ENCODE measurements at regions not wholly inside any gene's neighbourhood (a gene's known extent, or its start where the extent isn't known, plus 50 kb on each side); places are given as distances from the start of the nearest gene placed in this dataset.

DNA sequence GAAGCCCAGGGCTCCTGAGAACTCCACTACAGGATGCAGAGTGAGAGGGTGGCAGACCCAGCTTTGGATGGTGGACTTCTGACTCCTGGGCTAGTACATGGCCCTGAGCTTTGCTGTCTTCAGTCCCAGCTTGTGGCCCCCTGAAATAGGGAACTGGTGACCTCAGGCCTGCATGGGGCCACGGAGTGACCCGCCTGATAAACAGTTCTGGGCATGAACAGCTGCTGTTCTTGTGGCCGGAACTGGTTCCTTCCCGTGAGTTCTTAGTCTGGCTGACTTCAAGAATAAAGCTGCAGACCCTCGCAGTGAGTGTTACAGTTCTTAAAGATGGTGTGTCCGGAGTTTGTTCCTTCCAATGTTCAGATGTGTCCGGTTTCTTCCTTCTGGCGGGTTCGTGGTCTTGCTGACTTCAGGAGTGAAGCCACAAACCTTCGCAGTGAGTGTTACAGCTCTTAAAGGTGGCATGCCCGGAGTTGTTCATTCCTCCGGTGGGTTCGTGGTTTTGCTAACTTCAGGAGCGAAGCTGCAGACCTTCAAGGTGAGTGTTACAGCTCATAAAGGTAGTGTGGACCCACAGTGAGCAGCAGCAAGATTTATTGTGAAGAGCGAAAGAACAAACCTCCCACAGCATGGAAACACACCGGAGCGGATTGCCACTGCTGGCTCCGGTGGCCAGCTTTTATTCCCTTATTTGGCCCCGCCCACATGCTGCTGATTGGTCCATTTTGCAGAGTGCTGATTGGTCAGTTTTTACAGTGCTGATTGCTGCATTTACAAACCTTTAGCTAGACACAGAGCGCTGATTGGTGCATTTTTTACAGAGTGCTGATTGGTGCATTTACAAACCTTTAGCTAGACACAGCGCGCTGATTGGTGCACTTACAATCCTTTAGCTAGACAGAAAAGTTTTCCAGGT lies 268.0 kb downstream of the ZEB1 start:
- 81% methylated on average over 22 of the region's 22 CpGs for WGBS
- Histone ChIP-seq H3K4me3 (no peak overlapping the region), H3K36me3 (no peaks in the 10 kb centered on the region), H3K27me3 (no peaks in the 10 kb centered on the region), H3K27ac (no peak overlapping the region), H3K9me3 (no peaks in the 10 kb centered on the region), H3K4me1 (peaks cover 19% of the 10 kb centered on the region)
- no peak for DNase-seq (ENCODE audit: low spot score in 2 of 2)
- TF ChIP-seq EP300 (IDR thresholded peaks at IDR 0.05) = no peak
- TF ChIP-seq POLR2A (IDR thresholded peaks at IDR 0.05) = no peak
- TF ChIP-seq, protein P1, sequence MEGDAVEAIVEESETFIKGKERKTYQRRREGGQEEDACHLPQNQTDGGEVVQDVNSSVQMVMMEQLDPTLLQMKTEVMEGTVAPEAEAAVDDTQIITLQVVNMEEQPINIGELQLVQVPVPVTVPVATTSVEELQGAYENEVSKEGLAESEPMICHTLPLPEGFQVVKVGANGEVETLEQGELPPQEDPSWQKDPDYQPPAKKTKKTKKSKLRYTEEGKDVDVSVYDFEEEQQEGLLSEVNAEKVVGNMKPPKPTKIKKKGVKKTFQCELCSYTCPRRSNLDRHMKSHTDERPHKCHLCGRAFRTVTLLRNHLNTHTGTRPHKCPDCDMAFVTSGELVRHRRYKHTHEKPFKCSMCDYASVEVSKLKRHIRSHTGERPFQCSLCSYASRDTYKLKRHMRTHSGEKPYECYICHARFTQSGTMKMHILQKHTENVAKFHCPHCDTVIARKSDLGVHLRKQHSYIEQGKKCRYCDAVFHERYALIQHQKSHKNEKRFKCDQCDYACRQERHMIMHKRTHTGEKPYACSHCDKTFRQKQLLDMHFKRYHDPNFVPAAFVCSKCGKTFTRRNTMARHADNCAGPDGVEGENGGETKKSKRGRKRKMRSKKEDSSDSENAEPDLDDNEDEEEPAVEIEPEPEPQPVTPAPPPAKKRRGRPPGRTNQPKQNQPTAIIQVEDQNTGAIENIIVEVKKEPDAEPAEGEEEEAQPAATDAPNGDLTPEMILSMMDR (IDR thresholded peaks at IDR 0.05) = no peak
- no peak for TF ChIP-seq POLR2AphosphoS5 (IDR thresholded peaks at IDR 0.05)

DNA sequence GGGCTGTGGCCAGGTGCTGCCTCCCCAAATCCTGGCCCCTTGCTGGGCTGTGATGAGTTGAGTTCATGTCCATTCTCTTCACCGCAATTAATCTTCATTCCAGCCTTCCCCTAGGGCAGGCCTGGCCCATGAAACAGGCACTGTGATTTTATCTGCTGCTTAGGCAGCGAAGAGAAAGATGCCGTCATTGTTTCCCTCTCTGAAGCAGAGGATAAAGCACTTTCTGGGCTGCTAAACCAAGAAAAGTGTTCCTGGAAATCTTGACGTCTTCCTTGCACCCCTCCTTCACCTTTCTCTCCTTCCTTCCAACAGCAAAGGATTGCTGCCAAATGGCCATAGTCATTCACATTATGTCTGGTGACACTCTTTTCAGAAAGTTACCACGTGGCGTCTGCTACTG lies 265.9 kb downstream of the ZEB1 start:
- Histone ChIP-seq H3K27ac (no peak overlapping the region), H3K27me3 (no peaks in the 10 kb centered on the region), H3K36me3 (no peaks in the 10 kb centered on the region), H3K9me3 (no peaks in the 10 kb centered on the region), H3K4me3 (no peak overlapping the region), H3K4me1 (peaks cover 19% of the 10 kb centered on the region)
- WGBS = 86% methylated on average over 6 of the region's 6 CpGs
- DNase-seq (ENCODE audit: low spot score in 2 of 2) = no peak
- TF ChIP-seq POLR2AphosphoS5 (IDR thresholded peaks at IDR 0.05) (no peak), EP300 (IDR thresholded peaks at IDR 0.05) (no peak), POLR2A (IDR thresholded peaks at IDR 0.05) (no peak)
- TF ChIP-seq, protein P1 (IDR thresholded peaks at IDR 0.05) = no peak

DNA sequence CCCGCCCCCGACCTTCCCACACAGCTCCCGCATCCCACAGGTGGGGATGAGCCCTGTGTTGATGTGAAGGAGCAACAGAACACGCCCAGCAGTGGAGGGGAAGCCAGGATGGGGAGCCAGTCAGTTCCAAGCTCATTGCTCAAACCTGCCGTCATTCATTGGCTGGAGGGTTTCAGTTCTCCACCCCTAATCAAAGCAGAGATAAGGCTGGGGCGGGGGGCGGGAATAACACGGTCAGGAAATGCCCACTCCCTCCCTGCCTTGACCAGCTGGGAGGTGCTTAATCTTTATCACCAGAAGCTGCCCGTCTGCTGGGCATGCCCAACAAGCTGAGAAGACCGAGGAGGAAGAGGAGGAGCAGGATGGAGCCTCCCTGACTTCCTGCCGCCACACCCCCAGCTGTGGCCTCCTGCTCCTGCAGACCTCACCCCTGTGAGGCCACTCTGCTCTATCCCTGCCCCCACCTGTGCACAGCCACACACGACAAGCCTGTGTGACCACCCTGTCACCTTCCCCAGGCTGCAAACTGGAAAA lies 265.1 kb downstream of the ZEB1 start:
- H3K4me1 ChIP-seq = peaks cover 19% of the 10 kb centered on the region
- H3K36me3 ChIP-seq = no peaks in the 10 kb centered on the region
- no peak for DNase-seq (ENCODE audit: low spot score in 2 of 2)
- no peak overlapping the region for H3K4me3 ChIP-seq
- TF ChIP-seq EP300 (IDR thresholded peaks at IDR 0.05) = no peak
- TF ChIP-seq, protein P1 (IDR thresholded peaks at IDR 0.05) = no peak
- no peaks in the 10 kb centered on the region for H3K27me3 ChIP-seq
- no peak overlapping the region for H3K27ac ChIP-seq
- WGBS = 84% methylated on average over 9 of the region's 12 CpGs
- H3K9me3 ChIP-seq = no peaks in the 10 kb centered on the region

DNA sequence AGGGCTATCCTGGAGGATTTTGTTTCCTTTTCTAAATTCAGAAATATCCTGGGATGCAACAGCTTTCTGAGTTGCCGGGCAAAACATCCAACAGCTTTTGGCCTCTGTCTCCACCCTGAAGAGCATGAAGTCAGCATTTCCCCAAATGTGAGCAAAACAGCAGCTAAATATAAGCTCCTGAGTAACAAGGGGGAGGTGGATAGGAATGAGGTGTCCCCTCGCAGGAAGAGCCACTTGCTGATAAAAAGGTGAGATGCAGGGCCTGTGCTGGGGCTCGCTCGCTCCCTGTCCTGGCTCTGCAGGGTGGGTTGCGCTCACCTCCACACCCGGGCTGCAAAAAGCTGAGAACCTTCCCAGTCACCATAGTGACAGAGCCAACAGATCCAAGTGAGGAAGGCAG lies 264.3 kb downstream of the ZEB1 start:
- Histone ChIP-seq H3K27me3 (no peaks in the 10 kb centered on the region), H3K9me3 (no peaks in the 10 kb centered on the region), H3K4me3 (no peak overlapping the region), H3K27ac (no peak overlapping the region), H3K4me1 (peaks cover 19% of the 10 kb centered on the region), H3K36me3 (no peaks in the 10 kb centered on the region)
- TF ChIP-seq, protein P1 (IDR thresholded peaks at IDR 0.05) = no peak
- TF ChIP-seq POLR2AphosphoS5 (IDR thresholded peaks at IDR 0.05) = no peak
- TF ChIP-seq EP300 (IDR thresholded peaks at IDR 0.05) = no peak
- no peak for TF ChIP-seq POLR2A (IDR thresholded peaks at IDR 0.05)
- no peak for DNase-seq (ENCODE audit: low spot score in 2 of 2)
- 57% methylated on average over 6 of the region's 6 CpGs for WGBS

DNA sequence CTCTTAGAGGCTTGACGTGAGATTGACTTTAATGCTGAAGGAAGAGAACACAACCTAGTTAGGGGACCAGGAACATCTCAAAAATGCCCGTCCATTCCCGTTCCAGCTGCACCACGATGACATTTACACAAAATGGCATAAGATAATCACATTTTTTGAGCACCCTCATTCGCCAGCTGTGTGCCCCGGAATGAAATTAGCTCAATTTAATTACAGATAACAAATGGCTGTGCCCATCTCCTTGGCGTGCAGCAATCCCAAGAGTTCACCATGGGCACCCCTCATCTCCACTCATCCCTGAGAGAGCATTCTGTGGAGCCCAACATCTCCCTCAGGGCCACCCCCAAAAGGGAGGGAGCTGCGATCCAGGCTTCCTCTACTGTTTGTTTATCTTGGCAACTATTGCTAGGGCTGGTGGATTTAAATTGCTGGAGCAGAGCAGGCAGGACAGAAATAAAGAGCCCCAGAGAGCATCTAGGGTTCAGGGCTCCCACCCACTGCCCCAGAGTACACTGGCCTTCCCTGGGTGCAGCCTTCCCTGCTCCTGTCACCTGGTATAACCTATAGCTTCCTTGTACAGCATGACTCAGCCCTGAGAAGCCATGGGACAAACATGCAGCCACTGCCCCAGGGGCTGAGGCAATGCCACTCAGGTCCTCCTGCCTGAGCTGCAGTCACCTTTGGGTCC lies 263.5 kb downstream of the ZEB1 start:
- no peak overlapping the region for H3K27ac ChIP-seq
- H3K4me1 ChIP-seq = peaks cover 19% of the 10 kb centered on the region
- 56% methylated on average over 8 of the region's 8 CpGs for WGBS
- no peaks in the 10 kb centered on the region for H3K36me3 ChIP-seq
- no peak for DNase-seq (ENCODE audit: low spot score in 2 of 2)
- H3K27me3 ChIP-seq = no peaks in the 10 kb centered on the region
- H3K4me3 ChIP-seq = no peak overlapping the region
- TF ChIP-seq, protein P1 (IDR thresholded peaks at IDR 0.05) = no peak
- TF ChIP-seq POLR2AphosphoS5 (IDR thresholded peaks at IDR 0.05) (no peak), EP300 (IDR thresholded peaks at IDR 0.05) (no peak), POLR2A (IDR thresholded peaks at IDR 0.05) (no peak)
- no peaks in the 10 kb centered on the region for H3K9me3 ChIP-seq
